HEK293 (cell line): ENCODE measurements at regions not wholly inside any gene's neighbourhood (a gene's known extent, or its start where the extent isn't known, plus 50 kb on each side); places are given as distances from the start of the nearest gene placed in this dataset.

Source experiments
- CTCF ChIP-seq: fragments of 450-650 bp; formaldehyde crosslinking; IDR thresholded peaks from 2 replicates; pipeline ENCODE4 v1.5.1; 2016; ENCODE audit warnings: missing biosample characterization, missing genetic modification characterization
- SP3 ChIP-seq: fragments of 450-650 bp; formaldehyde crosslinking; IDR thresholded peaks from 2 replicates; pipeline ENCODE4 v1.5.1; 2016; ENCODE audit warnings: missing biosample characterization, missing genetic modification characterization
- ZNF324 ChIP-seq: fragments of 450-650 bp; formaldehyde crosslinking; IDR thresholded peaks from 2 replicates; pipeline ENCODE4 v1.5.1; 2016; ENCODE audit warnings: missing biosample characterization, missing genetic modification characterization
- ZNF354C ChIP-seq: fragments of 450-650 bp; formaldehyde crosslinking; IDR thresholded peaks from 2 replicates; pipeline ENCODE4 v1.5.1; 2016; ENCODE audit warnings: missing biosample characterization, missing genetic modification characterization, low read depth, borderline replicate concordance
- ZNF747 ChIP-seq: fragments of 450-650 bp; formaldehyde crosslinking; IDR thresholded peaks from 2 replicates; pipeline ENCODE4 v1.5.1; 2016; ENCODE audit warnings: missing biosample characterization, missing genetic modification characterization

GRCh38 chr20:57943291-57943690, 233.5 kb upstream of the PMEPA1 start:
- TF ChIP-seq CTCF (tag by site-specific recombination) (no peak), ZNF747 (no peak), SP3 (tag by site-specific recombination) (no peak), ZNF354C (no peak), ZNF324 (no peak)
